ENCODE measurements at regions not wholly inside any gene's neighbourhood (a gene's known extent, or its start where the extent isn't known, plus 50 kb on each side); places are given as distances from the start of the nearest gene placed in this dataset.

GRCh38 chr7:42522227-42522991 is 285.4 kb upstream of the GLI3 start:
- TF ChIP-seq CTCF (IDR thresholded peaks at IDR 0.05; ENCODE audit: low read length, missing control alignments): no peak
- peak; percentile 23 for DNase-seq (ENCODE audit: low read depth)
- no peak overlapping the region for H3K4me3 ChIP-seq (replicated peaks; ENCODE audit: low read depth, low read length)

- no peak for DNase-seq (ENCODE audit: low read depth)
These were observed 274.0 kb upstream of the GLI3 start for GRCh38 chr7:42511027-42511426.

GRCh38 chr7:42506097-42506496 is 269.1 kb upstream of the GLI3 start:
- no peak for DNase-seq (ENCODE audit: low read depth)
- no peak overlapping the region for H3K4me3 ChIP-seq (replicated peaks; ENCODE audit: low read depth, low read length)
- no peak for TF ChIP-seq CTCF (IDR thresholded peaks at IDR 0.05; ENCODE audit: low read length, missing control alignments)

More at GRCh38 chr7:42511027-42511426, 274.0 kb upstream of the GLI3 start:
- no peak overlapping the region for H3K4me3 ChIP-seq (replicated peaks; ENCODE audit: low read depth, low read length)
- TF ChIP-seq CTCF (IDR thresholded peaks at IDR 0.05; ENCODE audit: low read length, missing control alignments): no peak

- TF ChIP-seq CTCF (IDR thresholded peaks at IDR 0.05; ENCODE audit: low read length, missing control alignments): no peak
- no peak overlapping the region for H3K4me3 ChIP-seq (replicated peaks; ENCODE audit: low read depth, low read length)
- peak; percentile 34 for DNase-seq (ENCODE audit: low read depth)
These were observed 265.0 kb upstream of the GLI3 start for GRCh38 chr7:42502022-42502421.

GRCh38 chr7:42495256-42495655 is 258.2 kb upstream of the GLI3 start:
- peak; percentile 59 for DNase-seq (ENCODE audit: low read depth)
- TF ChIP-seq CTCF (IDR thresholded peaks at IDR 0.05; ENCODE audit: low read length, missing control alignments): no peak
- H3K4me3 ChIP-seq (replicated peaks; ENCODE audit: low read depth, low read length): no peak overlapping the region

GRCh38 chr7:42494736-42495135 is 257.7 kb upstream of the GLI3 start:
- H3K4me3 ChIP-seq (replicated peaks; ENCODE audit: low read depth, low read length): no peak overlapping the region
- TF ChIP-seq CTCF (IDR thresholded peaks at IDR 0.05; ENCODE audit: low read length, missing control alignments): no peak
- DNase-seq (ENCODE audit: low read depth): no peak

GRCh38 chr7:42494199-42494710 is 257.2 kb upstream of the GLI3 start:
- H3K4me3 ChIP-seq (replicated peaks; ENCODE audit: low read depth, low read length): no peak overlapping the region
- no peak for TF ChIP-seq CTCF (IDR thresholded peaks at IDR 0.05; ENCODE audit: low read length, missing control alignments)
- no peak for DNase-seq (ENCODE audit: low read depth)

Measured in fibroblast of pulmonary artery (primary cell).